H1 (cell line): ENCODE measurements at regions not wholly inside any gene's neighbourhood (a gene's known extent, or its start where the extent isn't known, plus 50 kb on each side); places are given as distances from the start of the nearest gene placed in this dataset.

ENCODE experiments used
- CTCF ChIA-PET: fragments of 300-600 bp; sonication (Branson Sonifier 250); formaldehyde crosslinking; loops from one replicate; lab custom pipeline; 2021; ENCODE audit not compliant: partially characterized antibody; lab: Charles Lee
- POLR2A ChIA-PET: fragments of 300-600 bp; sonication (Branson Sonifier 250); formaldehyde crosslinking; loops from one replicate; lab custom pipeline; 2021; ENCODE audit warnings: inconsistent platforms; ENCODE audit not compliant: partially characterized antibody; lab: Charles Lee
- DNase-seq, 2 experiments: peaks; one replicate each; pipeline versions ENCODE4 v3.0.0 to v3.0.0-alpha.2; 2010 to 2022; ENCODE audit warnings: low spot score in 2 of 2, low read depth in 1 of 2, mixed read lengths in 1 of 2
- FAIRE-seq: peaks from 2 replicates; lab custom pipeline; 2011; peaks lifted over from hg19 to GRCh38; lab: Jason Lieb, UNC
- H2AFZ ChIP-seq: 2 replicates; pipeline ENCODE4 v1.8.1; 2012; ENCODE audit warnings: low read length, inconsistent platforms
- H2AK5ac ChIP-seq: 2 replicates; pipeline ENCODE4 v1.6.1; 2013; ENCODE audit warnings: low read depth, low read length
- H2BK120ac ChIP-seq: replicated peaks from 2 replicates; pipeline ENCODE3; 2013; ENCODE audit warnings: low read depth, low read length, inconsistent platforms
- H2BK12ac ChIP-seq: 2 replicates; pipeline ENCODE4 v1.6.1; 2013; ENCODE audit warnings: low read depth, low read length
- H2BK15ac ChIP-seq: 2 replicates; pipeline ENCODE4 v1.6.1; 2013; ENCODE audit warnings: low read length
- H2BK20ac ChIP-seq: 2 replicates; pipeline ENCODE4 v1.6.1; 2013; ENCODE audit warnings: low read length
- H2BK5ac ChIP-seq: 2 replicates; pipeline ENCODE4 v1.6.1; 2013; ENCODE audit warnings: low read depth, low read length
- H3K14ac ChIP-seq: 2 replicates; pipeline ENCODE4 v1.6.1; 2013; ENCODE audit warnings: inconsistent platforms; ENCODE audit not compliant: insufficient read length
- H3K18ac ChIP-seq: 2 replicates; pipeline ENCODE4 v1.6.1; 2013; ENCODE audit warnings: low read length; ENCODE audit errors: extremely low read depth
- H3K23ac ChIP-seq: 2 replicates; pipeline ENCODE4 v1.6.1; 2013; ENCODE audit warnings: inconsistent platforms; ENCODE audit not compliant: insufficient read length
- H3K23me2 ChIP-seq: 2 replicates; pipeline ENCODE4 v1.6.1; 2013; ENCODE audit warnings: low read depth, low read length
- H3K27ac ChIP-seq: 2 replicates; pipeline ENCODE4 v1.6.1; 2011; ENCODE audit warnings: low read depth, low read length, inconsistent platforms
- H3K27me3 ChIP-seq, 4 experiments: replicated peaks in 1 of 4; 1 replicate in 1 of 4; 2 replicates in 3 of 4; pipeline versions ENCODE4 v1.6.1 to v1.8.1; 2011 to 2013; ENCODE audit warnings: low read length in 3 of 4, mild to moderate bottlenecking in 3 of 4, inconsistent platforms in 2 of 4, mixed read lengths in 2 of 4, moderate library complexity in 1 of 4; ENCODE audit not compliant: control insufficient read depth in 3 of 4, insufficient read depth in 3 of 4; ENCODE audit errors: extremely low read depth in 1 of 4
- H3K36me3 ChIP-seq, 4 experiments: 2 replicates each; pipeline versions ENCODE4 v1.6.1 to v1.8.1; 2011 to 2013; ENCODE audit warnings: mild to moderate bottlenecking in 4 of 4, low read length in 3 of 4, moderate library complexity in 2 of 4, control low read depth in 1 of 4, inconsistent platforms in 1 of 4; ENCODE audit not compliant: insufficient read depth in 4 of 4, control insufficient read depth in 2 of 4
- H3K4ac ChIP-seq: replicated peaks from 2 replicates; pipeline ENCODE3; 2013; ENCODE audit warnings: low read length, low read depth, mixed read lengths, inconsistent platforms; ENCODE audit not compliant: insufficient read length
- H3K4me1 ChIP-seq, 4 experiments: replicated peaks in 1 of 4; 1 replicate in 1 of 4; 2 replicates in 3 of 4; pipeline versions ENCODE4 v1.6.1 to v1.8.1; 2011 to 2013; ENCODE audit warnings: low read length in 3 of 4, inconsistent platforms in 2 of 4, mixed read lengths in 1 of 4; ENCODE audit not compliant: insufficient read depth in 4 of 4, control insufficient read depth in 3 of 4
- H3K4me2 ChIP-seq, 2 experiments: 2 replicates each; pipeline versions ENCODE4 v1.6.1 to v1.8.1; 2011 to 2013; ENCODE audit warnings: low read depth in 2 of 2, low read length in 2 of 2, control low read depth in 1 of 2, inconsistent platforms in 1 of 2, mild to moderate bottlenecking in 1 of 2; ENCODE audit not compliant: insufficient read depth in 1 of 2
- H3K4me3 ChIP-seq, 4 experiments: fragments of 200-600, 300-600 bp in 1 of 4; sonication (generic), shearing (Covaris generic), sonication (Bioruptor Twin) in 1 of 4; 2 replicates each; pipeline versions ENCODE4 v1.5.1 to v1.8.1; 2011 to 2016; ENCODE audit warnings: low read length in 4 of 4, low read depth in 3 of 4, control low read depth in 2 of 4, inconsistent platforms in 2 of 4, mild to moderate bottlenecking in 2 of 4, mixed read lengths in 1 of 4, moderate library complexity in 1 of 4; ENCODE audit not compliant: insufficient read depth in 2 of 4; ENCODE audit errors: extremely low read depth in 1 of 4
- H3K56ac ChIP-seq: replicated peaks from 2 replicates; pipeline ENCODE3; 2013; ENCODE audit warnings: low read depth, mild to moderate bottlenecking, mixed read lengths, low read length, inconsistent platforms; ENCODE audit not compliant: insufficient read length
- H3K79me1 ChIP-seq: 2 replicates; pipeline ENCODE4 v1.6.1; 2013; ENCODE audit warnings: low read depth, low read length, control low read depth
- H3K79me2 ChIP-seq, 2 experiments: 2 replicates each; pipeline versions ENCODE4 v1.6.1 to v1.8.1; 2012 to 2013; ENCODE audit warnings: low read length in 2 of 2, mild to moderate bottlenecking in 2 of 2, inconsistent platforms in 1 of 2; ENCODE audit not compliant: insufficient read depth in 2 of 2, control insufficient read depth in 1 of 2
- H3K9ac ChIP-seq, 4 experiments: replicated peaks in 1 of 4; 1 replicate in 1 of 4; 2 replicates in 3 of 4; pipeline versions ENCODE4 v1.6.1 to v1.8.1; 2011 to 2013; ENCODE audit warnings: low read depth in 3 of 4, low read length in 3 of 4, control low read depth in 2 of 4, mild to moderate bottlenecking in 2 of 4, moderate library complexity in 2 of 4, inconsistent platforms in 1 of 4; ENCODE audit errors: extremely low read depth in 1 of 4
- H3K9me3 ChIP-seq, 2 experiments: 2 replicates each; pipeline versions ENCODE4 v1.6.1 to v1.8.1; 2012 to 2013; ENCODE audit warnings: mild to moderate bottlenecking in 2 of 2, moderate library complexity in 2 of 2, control low read depth in 1 of 2, inconsistent platforms in 1 of 2, low read depth in 1 of 2, low read length in 1 of 2, mixed read lengths in 1 of 2; ENCODE audit not compliant: insufficient read depth in 2 of 2
- H4K20me1 ChIP-seq, 2 experiments: replicated peaks in 1 of 2; 2 replicates each; pipeline versions ENCODE3 to v1.8.1; 2011 to 2013; ENCODE audit warnings: inconsistent platforms in 2 of 2, low read length in 2 of 2, mild to moderate bottlenecking in 1 of 2; ENCODE audit not compliant: insufficient read depth in 2 of 2, control insufficient read depth in 1 of 2
- H4K5ac ChIP-seq: 2 replicates; pipeline ENCODE4 v1.6.1; 2013; ENCODE audit warnings: low read length, low read depth, mixed read lengths, inconsistent platforms; ENCODE audit not compliant: insufficient read length
- H4K8ac ChIP-seq: 2 replicates; pipeline ENCODE4 v1.8.0; 2013; ENCODE audit warnings: mild to moderate bottlenecking, moderate library complexity, low read length, inconsistent platforms; ENCODE audit not compliant: insufficient read depth; ENCODE audit errors: extremely low read depth
- H4K91ac ChIP-seq: replicated peaks from 2 replicates; pipeline ENCODE3; 2013; ENCODE audit warnings: low read length, mixed read lengths, inconsistent platforms; ENCODE audit not compliant: insufficient read length
- ASH2L ChIP-seq: fragments of 200-600, 300-600 bp; sonication (generic); IDR thresholded peaks from one replicate; pipeline ENCODE4 v1.7.1; 2017; ENCODE audit warnings: low read length
- ATF3 ChIP-seq: IDR thresholded peaks from 2 replicates; pipeline ENCODE4 v1.6.1; 2011; ENCODE audit warnings: low read depth, mild to moderate bottlenecking, low read length; ENCODE audit not compliant: insufficient read depth
- CHD1 ChIP-seq: IDR thresholded peaks from 2 replicates; pipeline ENCODE4 v1.6.1; 2012; ENCODE audit warnings: low read depth, low read length, improper control_type of control experiment
- CHD2 ChIP-seq: IDR thresholded peaks from 2 replicates; pipeline ENCODE4 v1.6.1; 2012; ENCODE audit warnings: low read length, improper control_type of control experiment
- CREB1 ChIP-seq: IDR thresholded peaks from 2 replicates; pipeline ENCODE4 v1.6.1; 2012; ENCODE audit warnings: inconsistent platforms
- EGR1 ChIP-seq: IDR thresholded peaks from 2 replicates; pipeline ENCODE4 v1.6.1; 2011; ENCODE audit warnings: low read depth, low read length, borderline replicate concordance
- GTF2F1 ChIP-seq: IDR thresholded peaks from 2 replicates; pipeline ENCODE4 v1.6.1; 2012; ENCODE audit warnings: low read depth, low read length, improper control_type of control experiment, borderline replicate concordance
- NRF1 ChIP-seq: IDR thresholded peaks from 2 replicates; pipeline ENCODE4 v1.6.1; 2011; ENCODE audit warnings: mild to moderate bottlenecking, low read depth, low read length, improper control_type of control experiment
- POLR2AphosphoS5 ChIP-seq: IDR thresholded peaks from 2 replicates; pipeline ENCODE4 v1.6.1; 2011; ENCODE audit warnings: low read depth, low read length
- RNF2 ChIP-seq: fragments of 200-900, 300-1000 bp; sonication (generic); IDR thresholded peaks from 2 replicates; pipeline ENCODE4 v1.7.1; 2016; ENCODE audit warnings: borderline replicate concordance, low read depth, mild to moderate bottlenecking, antibody characterized with exemption, low read length; ENCODE audit not compliant: poor library complexity, severe bottlenecking; ENCODE audit errors: missing control alignments
- SP2 ChIP-seq: IDR thresholded peaks from 2 replicates; pipeline ENCODE4 v1.6.1; 2012; ENCODE audit warnings: mild to moderate bottlenecking, low read length, inconsistent platforms
- SP4 ChIP-seq: IDR thresholded peaks from 2 replicates; pipeline ENCODE4 v1.6.1; 2012; ENCODE audit warnings: low read length, inconsistent platforms
- TF ChIP-seq, protein P1 (sequence below): IDR thresholded peaks from 2 replicates; pipeline ENCODE4 v1.6.1; 2012; ENCODE audit warnings: inconsistent platforms

DNA sequence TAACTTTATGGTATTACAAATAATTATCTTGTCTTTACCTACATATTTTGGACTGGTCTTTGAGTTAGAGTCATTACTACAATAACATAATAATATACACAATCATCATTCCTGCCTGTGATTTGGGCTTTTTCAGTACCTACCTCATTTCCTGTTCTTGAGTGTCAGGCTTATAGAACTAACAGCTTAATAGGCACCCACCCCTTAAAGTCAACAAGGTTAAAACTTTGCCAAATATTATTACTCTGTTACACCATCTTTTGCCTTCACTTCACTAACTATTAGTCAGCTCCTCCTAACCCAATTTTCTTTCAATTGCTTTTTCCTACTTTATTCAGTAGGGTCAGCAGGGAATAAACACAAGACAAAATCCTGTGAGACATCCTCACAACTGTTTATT, 488.7 kb upstream of the AGTR1 start:
- no peak overlapping the region for H2BK5ac ChIP-seq
- no peak overlapping the region for H2BK20ac ChIP-seq
- H2AFZ ChIP-seq, result no peak overlapping the region
- no peaks in the 10 kb centered on the region; a peak in 2 of 7 replicates for H3K4me1 ChIP-seq
- no peak overlapping the region for H4K8ac ChIP-seq
- H4K20me1 ChIP-seq, result no peaks in the 10 kb centered on the region
- H4K91ac ChIP-seq, result no peak overlapping the region
- peaks cover 1% of the 10 kb centered on the region; the same call in 1 of the 2 replicates for H3K23me2 ChIP-seq
- no peak overlapping the region for H3K4me3 ChIP-seq
- no peak overlapping the region for H3K4ac ChIP-seq
- no peak overlapping the region for H3K14ac ChIP-seq
- no peaks in the 10 kb centered on the region for H3K79me1 ChIP-seq
- TF ChIP-seq NRF1 (no peak), CHD2 (no peak), POLR2AphosphoS5 (no peak), RNF2 (no peak), CHD1 (no peak), GTF2F1 (no peak), SP2 (no peak), SP4 (no peak), EGR1 (no peak), CREB1 (no peak), ATF3 (no peak), ASH2L (no peak)
- TF ChIP-seq, protein P1, sequence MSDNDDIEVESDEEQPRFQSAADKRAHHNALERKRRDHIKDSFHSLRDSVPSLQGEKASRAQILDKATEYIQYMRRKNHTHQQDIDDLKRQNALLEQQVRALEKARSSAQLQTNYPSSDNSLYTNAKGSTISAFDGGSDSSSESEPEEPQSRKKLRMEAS, result no peak
- no peak overlapping the region for H2BK15ac ChIP-seq
- no peaks in the 10 kb centered on the region for H3K79me2 ChIP-seq
- no peaks in the 10 kb centered on the region for H3K36me3 ChIP-seq
- H3K56ac ChIP-seq, result no peak overlapping the region
- no peak for FAIRE-seq
- POLR2A ChIA-PET, result no interaction called here
- H3K9me3 ChIP-seq, result no peaks in the 10 kb centered on the region
- H3K18ac ChIP-seq, result no peak overlapping the region
- no peak overlapping the region for H3K9ac ChIP-seq
- no peak overlapping the region for H3K23ac ChIP-seq
- H3K4me2 ChIP-seq, result no peak overlapping the region
- no peaks in the 10 kb centered on the region for H3K27me3 ChIP-seq
- H3K27ac ChIP-seq, result no peak overlapping the region
- DNase-seq, result no peak
- H2BK12ac ChIP-seq, result no peak overlapping the region
- H2BK120ac ChIP-seq, result no peak overlapping the region
- no peak overlapping the region for H4K5ac ChIP-seq
- CTCF ChIA-PET, result interaction anchor here (1.6 kb wide), 1 partner anchor 14 kb away, joined by 6 read pairs; no protein-coding TSS in a partner anchor
- no peak overlapping the region for H2AK5ac ChIP-seq
